ENCODE measurements at regions not wholly inside any gene's neighbourhood (a gene's known extent, or its start where the extent isn't known, plus 50 kb on each side); places are given as distances from the start of the nearest gene placed in this dataset.

DNA sequence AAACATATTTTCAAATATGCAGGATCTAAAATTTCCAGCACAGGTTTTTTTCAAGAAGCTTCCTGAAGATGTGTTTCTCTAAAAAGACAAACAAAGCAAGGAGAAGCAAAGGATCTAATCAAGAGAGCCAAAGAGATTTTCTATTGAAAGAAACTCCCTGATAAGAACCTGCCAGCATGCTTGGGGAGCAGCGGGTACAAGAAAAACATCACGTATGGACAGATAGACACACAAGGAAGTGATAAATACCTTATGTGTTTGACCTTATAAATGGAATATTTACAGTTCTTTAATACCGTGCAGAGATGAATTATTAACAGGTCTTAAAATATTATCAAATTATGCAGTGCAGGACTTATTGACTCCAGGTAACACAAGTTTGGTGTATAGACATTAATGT, 562.1 kb downstream of the DACH1 start:
- Histone ChIP-seq H3K36me3 (ENCODE audit: low read depth) (no peaks in the 10 kb centered on the region), H3K9me2 (ENCODE audit: insufficient read depth) (no peaks in the 10 kb centered on the region), H3K4me1 (replicated peaks; ENCODE audit: insufficient read depth) (no peaks in the 10 kb centered on the region), H4K20me1 (ENCODE audit: insufficient read depth) (no peaks in the 10 kb centered on the region), H3K9me3 (ENCODE audit: insufficient read depth, low read depth) (no peaks in the 10 kb centered on the region), H3K4me2 (no peak overlapping the region), H3K79me2 (ENCODE audit: low read depth) (no peaks in the 10 kb centered on the region), H2AFZ (no peak overlapping the region), H3K27ac (no peak overlapping the region), H3K4me3 (no peak overlapping the region), H3K27me3 (ENCODE audit: insufficient read depth, low read depth) (no peaks in the 10 kb centered on the region), H3F3A (ENCODE audit: insufficient read depth, low read depth) (no peaks in the 10 kb centered on the region)
- ChIA-PET CTCF (no interaction called here), POLR2A (ENCODE audit: unreplicated experiment) (no interaction called here)
- no TSS peak for BruUV-seq (replicated peaks)
- DNase-seq: no peak
- no peak for TF ChIP-seq EZH2 (IDR thresholded peaks at IDR 0.05; ENCODE audit: low read depth)
- TF ChIP-seq, protein P1, sequence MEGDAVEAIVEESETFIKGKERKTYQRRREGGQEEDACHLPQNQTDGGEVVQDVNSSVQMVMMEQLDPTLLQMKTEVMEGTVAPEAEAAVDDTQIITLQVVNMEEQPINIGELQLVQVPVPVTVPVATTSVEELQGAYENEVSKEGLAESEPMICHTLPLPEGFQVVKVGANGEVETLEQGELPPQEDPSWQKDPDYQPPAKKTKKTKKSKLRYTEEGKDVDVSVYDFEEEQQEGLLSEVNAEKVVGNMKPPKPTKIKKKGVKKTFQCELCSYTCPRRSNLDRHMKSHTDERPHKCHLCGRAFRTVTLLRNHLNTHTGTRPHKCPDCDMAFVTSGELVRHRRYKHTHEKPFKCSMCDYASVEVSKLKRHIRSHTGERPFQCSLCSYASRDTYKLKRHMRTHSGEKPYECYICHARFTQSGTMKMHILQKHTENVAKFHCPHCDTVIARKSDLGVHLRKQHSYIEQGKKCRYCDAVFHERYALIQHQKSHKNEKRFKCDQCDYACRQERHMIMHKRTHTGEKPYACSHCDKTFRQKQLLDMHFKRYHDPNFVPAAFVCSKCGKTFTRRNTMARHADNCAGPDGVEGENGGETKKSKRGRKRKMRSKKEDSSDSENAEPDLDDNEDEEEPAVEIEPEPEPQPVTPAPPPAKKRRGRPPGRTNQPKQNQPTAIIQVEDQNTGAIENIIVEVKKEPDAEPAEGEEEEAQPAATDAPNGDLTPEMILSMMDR (conservative IDR thresholded peaks at IDR 0.05): no peak
- intact Hi-C loops (cut with micrococcal nuclease; ENCODE audit: unreplicated experiment): loop anchor here (10.0 kb wide), 2 partner anchors 570 to 1260 kb away; no protein-coding TSS in a partner anchor

DNA sequence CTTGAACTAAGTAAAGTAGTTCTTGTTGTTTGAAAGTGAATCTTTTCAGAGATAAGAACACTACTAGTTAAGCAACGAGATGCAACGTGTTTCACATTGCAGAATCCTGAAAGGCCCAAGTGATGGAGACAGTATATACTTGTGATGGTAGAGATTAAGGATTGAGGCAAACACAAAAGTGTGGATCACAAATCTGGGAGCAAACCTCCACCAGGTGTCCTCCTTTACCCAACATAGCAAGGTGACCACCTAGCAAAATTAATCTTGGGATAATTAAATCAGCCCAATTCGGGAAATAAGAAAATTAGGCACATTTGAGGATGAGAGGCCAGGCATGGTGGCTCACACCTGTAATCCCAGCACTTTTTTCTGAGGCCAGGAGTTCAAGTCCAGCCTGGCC, 563.9 kb downstream of the DACH1 start:
- Histone ChIP-seq H3K36me3 (ENCODE audit: low read depth) (no peaks in the 10 kb centered on the region), H3F3A (ENCODE audit: insufficient read depth, low read depth) (no peaks in the 10 kb centered on the region), H3K4me1 (replicated peaks; ENCODE audit: insufficient read depth) (no peaks in the 10 kb centered on the region), H4K20me1 (ENCODE audit: insufficient read depth) (no peaks in the 10 kb centered on the region), H3K79me2 (ENCODE audit: low read depth) (no peaks in the 10 kb centered on the region), H2AFZ (no peak overlapping the region), H3K4me3 (no peak overlapping the region), H3K27ac (no peak overlapping the region), H3K9me2 (ENCODE audit: insufficient read depth) (no peaks in the 10 kb centered on the region), H3K9me3 (ENCODE audit: insufficient read depth, low read depth) (no peaks in the 10 kb centered on the region), H3K27me3 (ENCODE audit: insufficient read depth, low read depth) (no peaks in the 10 kb centered on the region), H3K4me2 (no peak overlapping the region)
- no peak for DNase-seq
- no TSS peak for BruUV-seq (replicated peaks)
- CTCF ChIA-PET: interaction anchor here (0.6 kb wide), 1 partner anchor 1125 kb away, joined by 3 read pairs; no protein-coding TSS in a partner anchor
- no peak for TF ChIP-seq EZH2 (IDR thresholded peaks at IDR 0.05; ENCODE audit: low read depth)
- TF ChIP-seq, protein P1 (conservative IDR thresholded peaks at IDR 0.05): 0 out of 2 replicates have a peak, but pooled peaks have one; percentile 24
- intact Hi-C loops (cut with micrococcal nuclease; ENCODE audit: unreplicated experiment): loop anchor here (10.0 kb wide), 2 partner anchors 572 to 1262 kb away; no protein-coding TSS in a partner anchor
- POLR2A ChIA-PET (ENCODE audit: unreplicated experiment): no interaction called here

DNA sequence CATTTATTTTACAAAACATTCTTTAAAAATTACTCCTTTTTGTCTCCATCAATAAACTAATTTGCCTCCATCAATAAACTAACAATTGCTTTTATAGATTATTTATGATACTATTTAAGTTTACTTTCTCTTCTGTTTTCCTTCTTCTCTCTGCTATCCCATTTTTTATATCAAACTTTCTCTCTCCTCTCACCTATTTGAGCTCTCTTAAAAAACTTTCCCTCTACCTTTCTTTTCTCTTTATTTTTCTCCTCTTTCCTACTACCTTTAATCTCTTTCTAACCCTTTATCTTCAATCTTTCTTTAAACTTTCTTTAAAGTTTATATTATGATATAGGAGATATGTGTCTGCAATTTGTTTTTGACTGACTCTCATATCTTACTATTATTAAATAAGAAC, 566.4 kb downstream of the DACH1 start:
- H3K9me2 ChIP-seq (ENCODE audit: insufficient read depth): no peaks in the 10 kb centered on the region
- no peaks in the 10 kb centered on the region for H3F3A ChIP-seq (ENCODE audit: insufficient read depth, low read depth)
- ChIA-PET CTCF (no interaction called here), POLR2A (ENCODE audit: unreplicated experiment) (no interaction called here)
- H3K4me2 ChIP-seq: no peak overlapping the region
- intact Hi-C loops (cut with micrococcal nuclease; ENCODE audit: unreplicated experiment): loop anchor here (10.0 kb wide), 2 partner anchors 574 to 1264 kb away; no protein-coding TSS in a partner anchor
- no TSS peak for BruUV-seq (replicated peaks)
- TF ChIP-seq, protein P1 (conservative IDR thresholded peaks at IDR 0.05): no peak
- no peak for TF ChIP-seq EZH2 (IDR thresholded peaks at IDR 0.05; ENCODE audit: low read depth)
- H3K36me3 ChIP-seq (ENCODE audit: low read depth): no peaks in the 10 kb centered on the region
- no peak overlapping the region for H2AFZ ChIP-seq
- no peaks in the 10 kb centered on the region for H3K79me2 ChIP-seq (ENCODE audit: low read depth)
- no peak for DNase-seq
- H3K27me3 ChIP-seq (ENCODE audit: insufficient read depth, low read depth): no peaks in the 10 kb centered on the region
- H3K4me1 ChIP-seq (replicated peaks; ENCODE audit: insufficient read depth): no peaks in the 10 kb centered on the region
- no peaks in the 10 kb centered on the region for H3K9me3 ChIP-seq (ENCODE audit: insufficient read depth, low read depth)
- no peak overlapping the region for H3K4me3 ChIP-seq
- H3K27ac ChIP-seq: no peak overlapping the region
- no peaks in the 10 kb centered on the region for H4K20me1 ChIP-seq (ENCODE audit: insufficient read depth)

Measured in PC-9 (cell line).